Ishikawa (cell line): ENCODE measurements at regions not wholly inside any gene's neighbourhood (a gene's known extent, or its start where the extent isn't known, plus 50 kb on each side); places are given as distances from the start of the nearest gene placed in this dataset.

Experiments used
- CEBPB ChIP-seq: IDR thresholded peaks from 2 replicates; pipeline ENCODE4 v1.6.1; 2012
- EGR1 ChIP-seq: IDR thresholded peaks from 2 replicates; pipeline ENCODE4 v1.6.1; 2012
- EP300 ChIP-seq: IDR thresholded peaks from 2 replicates; pipeline ENCODE4 v1.6.1; 2012; ENCODE audit warnings: borderline replicate concordance
- FOXM1 ChIP-seq: IDR thresholded peaks from 2 replicates; pipeline ENCODE4 v1.6.1; 2012; ENCODE audit warnings: low read depth, borderline replicate concordance
- MAX ChIP-seq: IDR thresholded peaks from 2 replicates; pipeline ENCODE4 v1.6.1; 2012
- NFIC ChIP-seq: IDR thresholded peaks from 2 replicates; pipeline ENCODE4 v1.6.1; 2012
- TCF12 ChIP-seq: IDR thresholded peaks from 2 replicates; pipeline ENCODE4 v1.6.1; 2012; ENCODE audit warnings: low read depth
- YY1 ChIP-seq: IDR thresholded peaks from 2 replicates; pipeline ENCODE4 v1.6.1; 2012; ENCODE audit warnings: low read depth

DNA sequence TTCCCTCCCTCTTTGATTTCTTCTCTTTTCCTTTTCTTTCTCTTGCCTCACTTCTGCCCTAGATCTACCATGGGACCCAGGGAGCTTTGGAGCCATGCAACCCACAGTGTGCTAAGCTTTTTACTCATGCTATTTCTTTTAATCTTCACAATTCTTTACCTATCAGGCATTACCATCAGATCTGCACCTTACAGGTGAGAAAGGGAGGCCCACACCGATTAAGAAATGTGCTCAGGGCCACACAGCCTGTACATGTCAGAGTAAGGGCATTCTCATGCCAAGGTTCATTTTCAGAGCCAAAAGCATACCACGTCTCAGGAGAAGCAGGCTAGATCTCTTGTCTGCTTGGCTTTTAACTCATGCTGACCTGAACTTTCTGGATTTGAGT is 161.9 kb downstream of the RPIA start:
- TF ChIP-seq NFIC (no peak), TCF12 (no peak), FOXM1 (no peak), MAX (no peak), EGR1 (no peak), YY1 (no peak), CEBPB (no peak), EP300 (no peak)
